Endothelial cell (in vitro differentiated cells): ENCODE measurements at regions not wholly inside any gene's neighbourhood (a gene's known extent, or its start where the extent isn't known, plus 50 kb on each side); places are given as distances from the start of the nearest gene placed in this dataset.

Experiments
- DNase-seq: peaks from one replicate; pipeline ENCODE4 v3.0.0; 2021; ENCODE audit warnings: low spot score
- H3K27ac Mint-ChIP-seq: one replicate; pipeline ENCODE4 v1.8.0; 2021; ENCODE audit warnings: mixed read lengths, inconsistent platforms; ENCODE audit not compliant: unreplicated experiment
- H3K27me3 Mint-ChIP-seq: one replicate; pipeline ENCODE4 v1.8.0; 2021; ENCODE audit warnings: mild to moderate bottlenecking, moderate library complexity, mixed read lengths, inconsistent platforms; ENCODE audit not compliant: unreplicated experiment
- H3K36me3 Mint-ChIP-seq: one replicate; pipeline ENCODE4 v1.8.0; 2021; ENCODE audit warnings: mild to moderate bottlenecking, low read depth, mixed read lengths, inconsistent platforms; ENCODE audit not compliant: unreplicated experiment
- H3K4me1 Mint-ChIP-seq: one replicate; pipeline ENCODE4 v1.8.0; 2021; ENCODE audit warnings: mild to moderate bottlenecking, mixed read lengths, inconsistent platforms; ENCODE audit not compliant: unreplicated experiment
- H3K4me3 Mint-ChIP-seq: one replicate; pipeline ENCODE4 v1.8.0; 2021; ENCODE audit warnings: mild to moderate bottlenecking, mixed read lengths, inconsistent platforms; ENCODE audit not compliant: unreplicated experiment
- H3K9me3 Mint-ChIP-seq: one replicate; pipeline ENCODE4 v1.8.0; 2021; ENCODE audit warnings: mixed read lengths, inconsistent platforms; ENCODE audit not compliant: unreplicated experiment
- CTCF ChIP-seq: fragments of 200-600 bp; sonication (generic); IDR thresholded peaks from one replicate; pipeline ENCODE4 v1.5.0; 2021; ENCODE audit warnings: antibody characterized with exemption; ENCODE audit not compliant: unreplicated experiment

- DNase-seq, result no peak
- H3K4me1 Mint-ChIP-seq, result no peaks in the 10 kb centered on the region
- no peak overlapping the region for H3K27ac Mint-ChIP-seq
- TF ChIP-seq CTCF, result no peak
- no peaks in the 10 kb centered on the region for H3K36me3 Mint-ChIP-seq
- peaks cover 5% of the 10 kb centered on the region for H3K9me3 Mint-ChIP-seq
- no peak overlapping the region for H3K4me3 Mint-ChIP-seq
- no peaks in the 10 kb centered on the region for H3K27me3 Mint-ChIP-seq
These were observed 578.7 kb upstream of the SEL1L start for GRCh38 chr14:82112210-82112839.

DNA sequence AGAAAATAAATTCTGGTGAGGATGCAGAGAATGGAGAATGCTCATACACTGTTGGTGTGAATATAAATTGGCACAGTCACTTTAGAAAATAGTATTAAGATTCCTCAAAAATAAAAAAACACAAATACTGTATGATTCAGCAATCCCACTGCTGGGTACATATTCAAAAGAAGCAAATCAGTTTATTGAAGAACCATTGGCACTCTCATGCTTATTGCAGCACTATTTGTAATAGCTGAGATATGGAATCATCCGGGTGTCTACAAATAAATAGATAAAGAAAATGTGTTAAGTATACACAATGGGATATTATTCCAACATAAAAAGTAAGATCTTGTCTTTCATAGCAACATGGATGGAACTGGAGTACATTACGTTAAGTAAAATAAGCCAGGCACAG, 579.4 kb upstream of the SEL1L start:
- Mint-ChIP-seq H3K9me3 (peaks cover 5% of the 10 kb centered on the region), H3K27ac (no peak overlapping the region), H3K27me3 (no peaks in the 10 kb centered on the region), H3K4me3 (no peak overlapping the region), H3K36me3 (no peaks in the 10 kb centered on the region), H3K4me1 (no peaks in the 10 kb centered on the region)
- no peak for TF ChIP-seq CTCF
- no peak for DNase-seq

DNA sequence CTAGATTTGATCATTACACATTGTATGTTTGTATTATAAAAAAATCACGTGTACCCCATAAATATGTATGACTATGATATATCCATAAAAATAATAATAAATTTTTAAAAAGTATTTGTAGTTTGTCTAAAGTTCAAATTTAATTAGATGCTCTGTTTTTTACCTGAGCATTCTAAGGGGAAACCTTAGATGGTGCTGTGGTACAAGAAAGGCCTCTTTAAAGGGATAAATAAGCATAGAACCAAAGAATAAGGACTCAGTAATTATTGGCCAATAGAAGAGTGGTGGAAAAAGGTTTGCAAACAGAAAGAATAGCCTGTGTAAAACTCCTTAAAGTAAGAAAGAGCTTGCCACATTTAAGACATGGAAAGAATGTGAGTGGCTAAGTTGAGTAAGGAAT, 580.1 kb upstream of the SEL1L start:
- H3K27me3 Mint-ChIP-seq, result no peaks in the 10 kb centered on the region
- H3K4me3 Mint-ChIP-seq, result no peak overlapping the region
- TF ChIP-seq CTCF, result no peak
- H3K9me3 Mint-ChIP-seq, result peaks cover 5% of the 10 kb centered on the region
- DNase-seq, result no peak
- H3K36me3 Mint-ChIP-seq, result no peaks in the 10 kb centered on the region
- H3K27ac Mint-ChIP-seq, result no peak overlapping the region
- H3K4me1 Mint-ChIP-seq, result no peaks in the 10 kb centered on the region

DNA sequence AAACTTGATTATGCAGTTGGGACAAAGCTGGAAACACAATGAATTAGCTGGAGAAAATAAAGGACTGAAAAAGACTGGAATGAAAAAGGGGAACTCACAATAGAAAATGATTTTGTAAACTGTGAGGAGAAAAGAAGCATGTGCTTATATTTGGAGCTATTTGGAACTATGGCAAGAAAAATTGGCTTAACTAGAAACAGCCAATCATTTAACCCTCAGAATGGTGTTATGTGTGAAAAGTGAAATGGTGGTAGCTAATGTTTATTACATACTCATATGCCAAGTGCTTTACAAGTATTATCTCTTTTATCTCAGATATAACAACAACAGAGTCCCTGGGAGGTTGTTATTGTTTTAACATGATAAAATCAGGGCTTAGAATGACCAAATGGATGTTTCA, 583.1 kb upstream of the SEL1L start:
- Mint-ChIP-seq H3K27me3 (no peaks in the 10 kb centered on the region), H3K9me3 (peaks cover 5% of the 10 kb centered on the region), H3K27ac (no peak overlapping the region), H3K36me3 (no peaks in the 10 kb centered on the region), H3K4me1 (no peaks in the 10 kb centered on the region), H3K4me3 (no peak overlapping the region)
- no peak for DNase-seq
- TF ChIP-seq CTCF, result no peak

- Mint-ChIP-seq H3K4me3 (no peak overlapping the region), H3K27ac (no peak overlapping the region), H3K9me3 (no peaks in the 10 kb centered on the region), H3K36me3 (no peaks in the 10 kb centered on the region), H3K4me1 (no peaks in the 10 kb centered on the region), H3K27me3 (no peaks in the 10 kb centered on the region)
- no peak for DNase-seq
- no peak for TF ChIP-seq CTCF
These were observed 589.0 kb upstream of the SEL1L start for GRCh38 chr14:82122655-82123054.
